Ishikawa (cell line): ENCODE measurements at regions not wholly inside any gene's neighbourhood (a gene's known extent, or its start where the extent isn't known, plus 50 kb on each side); places are given as distances from the start of the nearest gene placed in this dataset.

Experiments used
- EP300 ChIP-seq: IDR thresholded peaks from 2 replicates; pipeline ENCODE4 v1.6.1; 2012; ENCODE audit warnings: borderline replicate concordance
- FOXM1 ChIP-seq: IDR thresholded peaks from 2 replicates; pipeline ENCODE4 v1.6.1; 2012; ENCODE audit warnings: low read depth, borderline replicate concordance
- RAD21 ChIP-seq: IDR thresholded peaks from 2 replicates; pipeline ENCODE4 v1.6.1; 2012; ENCODE audit warnings: low read depth
- TAF1 ChIP-seq: IDR thresholded peaks from 2 replicates; pipeline ENCODE4 v1.6.1; 2012; ENCODE audit warnings: low read depth, mild to moderate bottlenecking
- TCF12 ChIP-seq: IDR thresholded peaks from 2 replicates; pipeline ENCODE4 v1.6.1; 2012; ENCODE audit warnings: low read depth
- YY1 ChIP-seq: IDR thresholded peaks from 2 replicates; pipeline ENCODE4 v1.6.1; 2012; ENCODE audit warnings: low read depth
- TF ChIP-seq, protein P1 (sequence below): IDR thresholded peaks from 2 replicates; pipeline ENCODE4 v1.6.1; 2012

DNA sequence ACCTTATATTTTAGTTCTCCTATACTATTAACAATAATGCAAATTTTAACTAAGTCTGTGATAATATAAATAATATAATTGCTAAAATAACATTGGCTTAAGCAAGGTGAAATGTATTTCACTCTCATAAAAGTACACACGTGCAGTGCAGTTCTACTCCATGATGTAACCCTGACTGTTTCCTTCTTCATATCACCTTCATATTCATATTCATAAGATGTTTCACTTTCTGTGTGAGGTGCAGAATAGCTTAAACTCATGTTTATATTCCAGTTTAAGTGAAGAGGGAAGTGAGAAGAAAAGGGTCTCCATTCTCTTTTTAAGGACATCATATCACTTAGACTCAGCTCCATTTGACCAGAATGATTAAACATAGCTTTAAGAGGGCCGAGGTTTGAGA is 1810.0 kb upstream of the PCDH10 start:
- no peak for TF ChIP-seq FOXM1
- TF ChIP-seq, protein P1, sequence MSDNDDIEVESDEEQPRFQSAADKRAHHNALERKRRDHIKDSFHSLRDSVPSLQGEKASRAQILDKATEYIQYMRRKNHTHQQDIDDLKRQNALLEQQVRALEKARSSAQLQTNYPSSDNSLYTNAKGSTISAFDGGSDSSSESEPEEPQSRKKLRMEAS, result no peak
- TF ChIP-seq EP300, result no peak
- TF ChIP-seq TAF1, result no peak
- no peak for TF ChIP-seq RAD21
- TF ChIP-seq TCF12, result no peak
- no peak for TF ChIP-seq YY1
